Fibroblast of lung (primary cell): ENCODE measurements at regions not wholly inside any gene's neighbourhood (a gene's known extent, or its start where the extent isn't known, plus 50 kb on each side); places are given as distances from the start of the nearest gene placed in this dataset.

Source experiments
- DNase-seq, 2 donors: peaks; one replicate each; pipeline versions ENCODE4 v3.0.0 to v3.0.0-alpha.2; 2010; ENCODE audit warnings: low read depth in 2 of 2
- H2AFZ ChIP-seq: 2 replicates; pipeline ENCODE4 v1.5.1; 2012; ENCODE audit warnings: low read length, control low read depth, inconsistent platforms
- H3K27ac ChIP-seq: 2 replicates; pipeline ENCODE4 v1.5.1; 2011; ENCODE audit warnings: low read length, control low read depth; ENCODE audit not compliant: insufficient read depth
- H3K27me3 ChIP-seq: 2 replicates; pipeline ENCODE4 v1.5.1; 2011; ENCODE audit warnings: mild to moderate bottlenecking, low read length; ENCODE audit not compliant: control insufficient read depth, insufficient read depth
- H3K36me3 ChIP-seq: 2 replicates; pipeline ENCODE4 v1.5.1; 2011; ENCODE audit warnings: low read length; ENCODE audit not compliant: control insufficient read depth, insufficient read depth
- H3K4me1 ChIP-seq: 2 replicates; pipeline ENCODE4 v1.5.1; 2011; ENCODE audit warnings: low read length; ENCODE audit not compliant: control insufficient read depth, insufficient read depth; ENCODE audit errors: extremely low read depth
- H3K4me2 ChIP-seq: 2 replicates; pipeline ENCODE4 v1.5.1; 2011; ENCODE audit warnings: low read length, control low read depth; ENCODE audit not compliant: insufficient read depth; ENCODE audit errors: extremely low read depth
- H3K4me3 ChIP-seq, 4 experiments: fragments of 200-600 bp in 1 of 4; sonication (generic) in 1 of 4; replicated peaks in 1 of 4; 2 replicates each; pipeline ENCODE4 v1.5.1; 2011 to 2016; ENCODE audit warnings: low read length in 4 of 4, low read depth in 3 of 4, mild to moderate bottlenecking in 3 of 4, control low read depth in 2 of 4, inconsistent platforms in 1 of 4, mixed read lengths in 1 of 4; ENCODE audit not compliant: insufficient read depth in 1 of 4; ENCODE audit errors: control extremely low read depth in 1 of 4
- H3K79me2 ChIP-seq: 2 replicates; pipeline ENCODE4 v1.5.1; 2012; ENCODE audit warnings: mild to moderate bottlenecking, low read length, inconsistent platforms; ENCODE audit not compliant: control insufficient read depth, insufficient read depth
- H3K9ac ChIP-seq: 2 replicates; pipeline ENCODE4 v1.5.1; 2011; ENCODE audit warnings: mild to moderate bottlenecking, low read length, control low read depth; ENCODE audit not compliant: insufficient read depth
- H3K9me3 ChIP-seq: 2 replicates; pipeline ENCODE4 v1.5.1; 2012; ENCODE audit warnings: low read depth, low read length; ENCODE audit not compliant: control insufficient read depth, insufficient read depth
- H4K20me1 ChIP-seq: 2 replicates; pipeline ENCODE4 v1.5.1; 2011; ENCODE audit warnings: low read length; ENCODE audit not compliant: control insufficient read depth, insufficient read depth; ENCODE audit errors: extremely low read depth
- CTCF ChIP-seq, 2 donors: IDR thresholded peaks in 1 of 2; conservative IDR thresholded peaks in 1 of 2; 1 replicate in 1 of 2; 2 replicates in 1 of 2; pipeline ENCODE4 v1.5.1; 2011 to 2012; ENCODE audit warnings: low read length in 2 of 2, control low read depth in 1 of 2, inconsistent platforms in 1 of 2, low read depth in 1 of 2, mild to moderate bottlenecking in 1 of 2
- EZH2 ChIP-seq: IDR thresholded peaks from 2 replicates; pipeline ENCODE4 v1.5.1; 2012; ENCODE audit warnings: low read length, control low read depth, mild to moderate bottlenecking; ENCODE audit errors: missing control alignments

GRCh38 chr14:87628780-87629179, 364.2 kb downstream of the GALC start:
- no peak overlapping the region for H3K27ac ChIP-seq
- H3K9ac ChIP-seq, result no peak overlapping the region
- H3K4me3 ChIP-seq, result no peak overlapping the region
- peak in 1 of 2 donors; percentile 41 for DNase-seq
- TF ChIP-seq CTCF (conservative IDR thresholded peaks at IDR 0.05 in 1 of 2, IDR thresholded peaks at IDR 0.05 in 1 of 2; ENCODE audit: low read depth in 1 of 2, low read length in 2 of 2), result no peak
- TF ChIP-seq EZH2, result no peak
- H2AFZ ChIP-seq, result no peak overlapping the region
- no peaks in the 10 kb centered on the region for H4K20me1 ChIP-seq
- H3K27me3 ChIP-seq, result no peaks in the 10 kb centered on the region
- H3K79me2 ChIP-seq, result no peaks in the 10 kb centered on the region
- H3K4me1 ChIP-seq, result no peaks in the 10 kb centered on the region
- no peaks in the 10 kb centered on the region for H3K36me3 ChIP-seq
- no peak overlapping the region for H3K4me2 ChIP-seq
- no peaks in the 10 kb centered on the region for H3K9me3 ChIP-seq

GRCh38 chr14:87628129-87628528, 364.9 kb downstream of the GALC start:
- no peak overlapping the region for H3K4me2 ChIP-seq
- peak; percentile 9 to 95 for DNase-seq
- H3K9me3 ChIP-seq, result no peaks in the 10 kb centered on the region
- no peaks in the 10 kb centered on the region for H3K4me1 ChIP-seq
- peak overlapping the region; percentile 14 for H3K27ac ChIP-seq
- no peak overlapping the region for H3K9ac ChIP-seq
- no peaks in the 10 kb centered on the region for H3K79me2 ChIP-seq
- no peak overlapping the region for H3K4me3 ChIP-seq
- TF ChIP-seq CTCF (conservative IDR thresholded peaks at IDR 0.05 in 1 of 2, IDR thresholded peaks at IDR 0.05 in 1 of 2; ENCODE audit: low read depth in 1 of 2, low read length in 2 of 2) (no peak), EZH2 (no peak)
- no peaks in the 10 kb centered on the region for H3K36me3 ChIP-seq
- H4K20me1 ChIP-seq, result no peaks in the 10 kb centered on the region
- H2AFZ ChIP-seq, result no peak overlapping the region
- no peaks in the 10 kb centered on the region for H3K27me3 ChIP-seq

GRCh38 chr14:87626266-87626665, 366.7 kb downstream of the GALC start:
- H3K27ac ChIP-seq, result no peak overlapping the region
- H2AFZ ChIP-seq, result no peak overlapping the region
- H3K4me1 ChIP-seq, result no peaks in the 10 kb centered on the region
- no peaks in the 10 kb centered on the region for H3K9me3 ChIP-seq
- no peak for DNase-seq
- H3K27me3 ChIP-seq, result no peaks in the 10 kb centered on the region
- no peak overlapping the region for H3K4me3 ChIP-seq
- TF ChIP-seq EZH2 (no peak), CTCF (conservative IDR thresholded peaks at IDR 0.05 in 1 of 2, IDR thresholded peaks at IDR 0.05 in 1 of 2; ENCODE audit: low read depth in 1 of 2, low read length in 2 of 2) (no peak)
- H4K20me1 ChIP-seq, result no peaks in the 10 kb centered on the region
- no peak overlapping the region for H3K4me2 ChIP-seq
- no peaks in the 10 kb centered on the region for H3K36me3 ChIP-seq
- H3K79me2 ChIP-seq, result no peaks in the 10 kb centered on the region
- no peak overlapping the region for H3K9ac ChIP-seq
